GM19397 (cell line): ENCODE measurements at regions not wholly inside any gene's neighbourhood (a gene's known extent, or its start where the extent isn't known, plus 50 kb on each side); places are given as distances from the start of the nearest gene placed in this dataset.
"Not testable (repeated sequence)": the region's sequence is repeated elsewhere in the genome, so short reads cannot be mapped to it uniquely, and the experiment has no call there.

Experiments used
- ATAC-seq: cut with Tn5 transposase; IDR thresholded peaks from one replicate; pipeline ENCODE4 v1.9.1; 2021; ENCODE audit warnings: mild to moderate bottlenecking, moderate library complexity; ENCODE audit not compliant: unreplicated experiment

DNA sequence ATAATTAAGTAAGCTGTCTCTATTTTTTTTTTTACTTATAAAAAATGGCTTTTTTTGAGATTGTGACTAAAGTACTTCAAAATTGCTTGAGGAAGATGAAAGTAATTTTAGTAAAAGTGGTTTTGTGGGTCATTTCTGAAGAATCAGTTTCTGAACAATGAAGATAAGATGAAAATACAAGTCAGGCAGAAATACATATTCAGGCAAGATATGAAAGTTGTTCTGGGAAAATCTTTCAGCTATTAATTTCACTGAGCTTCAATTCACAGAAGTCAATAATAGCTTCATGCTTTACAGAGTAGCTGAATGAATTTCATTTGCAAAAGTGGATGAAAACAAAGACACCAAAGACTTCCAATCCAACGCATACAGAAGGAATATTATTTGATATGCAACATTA, 305.2 kb upstream of the ARSJ start:
- ATAC-seq = no peak

DNA sequence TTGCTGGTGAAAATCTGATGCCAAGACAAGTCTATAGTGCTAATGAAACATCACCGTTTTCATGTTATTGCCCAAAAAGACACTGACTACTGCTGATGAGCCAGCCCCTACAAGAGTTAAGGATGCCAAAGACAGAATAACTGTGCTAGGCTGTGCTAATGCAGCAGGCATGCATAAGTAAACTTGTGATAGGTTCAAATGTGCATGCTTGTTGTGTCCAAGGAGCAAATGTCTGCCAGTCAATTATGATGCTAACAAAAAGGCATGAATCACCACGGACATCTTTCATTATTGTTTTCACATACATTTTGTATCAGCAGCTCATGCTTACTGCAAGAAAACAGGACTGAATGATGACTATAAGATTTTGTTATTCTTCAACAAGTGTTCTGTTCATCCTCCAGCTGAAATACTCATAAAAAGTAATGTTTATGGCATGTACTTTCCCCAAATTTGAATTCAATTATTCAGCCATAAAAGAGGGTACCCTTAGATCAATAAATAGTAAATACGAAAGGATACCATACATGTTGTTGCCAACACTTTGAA, 306.9 kb upstream of the ARSJ start:
- ATAC-seq = no peak

DNA sequence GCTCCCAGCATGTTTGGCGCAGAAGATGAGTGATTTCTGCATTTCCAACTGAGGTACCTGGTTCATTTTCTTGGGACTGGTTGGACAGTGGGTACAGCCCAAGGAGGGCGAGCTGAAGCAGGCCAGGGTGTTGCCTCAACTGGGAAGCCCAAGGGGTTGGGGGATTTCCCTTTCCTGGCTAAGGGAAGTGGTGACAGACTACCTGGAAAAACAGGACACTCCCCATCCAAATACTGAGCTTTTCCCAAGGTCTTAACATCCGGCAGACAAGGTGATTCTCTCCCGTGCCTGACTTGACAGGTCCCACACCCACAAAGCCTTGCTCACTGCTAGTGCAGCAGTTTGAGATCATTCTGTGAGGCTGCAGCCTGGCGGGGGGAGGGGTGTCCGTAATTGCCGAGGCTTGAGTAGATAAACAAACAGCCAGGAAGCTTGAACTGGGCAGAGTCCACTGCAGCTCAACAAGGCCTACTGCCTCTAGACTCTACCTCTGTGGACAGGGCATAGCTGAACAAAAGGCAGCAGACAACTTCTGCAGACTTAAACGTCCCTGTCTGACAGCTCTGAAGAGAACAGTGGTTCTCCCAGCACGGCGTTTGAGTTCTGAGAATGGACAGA, 307.7 kb upstream of the ARSJ start:
- ATAC-seq = no peak

DNA sequence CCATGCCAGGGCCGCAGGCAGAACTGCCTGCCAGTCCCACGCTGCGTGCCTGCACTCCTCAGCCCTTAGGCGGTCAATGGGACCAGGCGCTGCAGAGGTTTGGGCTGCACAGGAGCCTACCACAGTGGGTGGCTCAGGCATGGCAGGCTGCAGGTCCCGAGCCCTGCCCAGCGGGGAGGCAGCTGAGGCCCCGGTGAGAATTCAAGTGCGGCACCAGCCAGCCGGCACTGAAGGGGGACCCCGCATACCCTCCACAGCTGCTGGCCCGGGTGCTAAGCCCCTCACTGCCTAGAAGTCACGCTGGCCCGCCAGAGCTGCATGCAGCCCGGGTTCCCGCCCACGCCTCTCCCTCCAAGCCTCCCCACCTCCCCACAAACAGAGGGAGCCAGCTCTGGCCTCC, 302.5 kb upstream of the UGT8 start:
- ATAC-seq = no peak

DNA sequence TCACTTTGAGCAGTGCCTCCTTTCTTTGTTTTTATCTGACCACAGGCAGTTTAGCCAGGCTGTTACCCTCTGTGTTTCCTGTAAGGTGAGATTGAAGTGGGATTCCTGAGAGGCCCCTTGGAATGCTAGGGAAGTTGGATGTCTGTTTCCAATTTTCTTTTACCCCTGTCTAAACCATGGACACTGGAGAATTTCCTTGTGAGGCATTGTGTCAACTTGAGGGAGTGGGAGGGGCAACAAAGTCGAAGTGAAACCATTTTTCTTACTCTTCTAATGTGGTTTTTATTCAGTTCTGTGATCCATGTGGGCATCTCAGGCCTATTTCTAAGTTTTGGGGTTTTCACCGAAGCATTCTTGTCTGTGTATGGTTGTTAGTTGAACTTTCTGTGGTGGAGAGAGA, 296.1 kb upstream of the UGT8 start:
- ATAC-seq = no peak

DNA sequence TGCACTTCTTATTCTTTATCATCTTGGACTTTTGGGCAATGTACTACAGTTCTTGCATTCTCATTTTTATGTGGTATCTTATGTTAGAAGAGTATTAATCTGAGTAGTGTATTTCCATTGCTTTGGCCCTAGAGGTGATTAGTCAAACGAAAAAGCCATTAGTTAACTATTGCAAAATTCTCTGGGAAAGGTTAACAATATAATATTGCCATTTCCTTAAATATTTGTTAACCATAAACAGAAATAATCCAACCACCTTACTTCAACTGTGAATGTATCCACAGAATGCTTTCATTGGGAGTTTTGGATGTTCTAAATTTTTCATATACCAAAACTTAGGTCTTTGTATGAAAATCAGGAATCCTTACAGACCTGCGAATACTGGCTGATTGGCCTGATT, 294.6 kb upstream of the UGT8 start:
- ATAC-seq = no peak

DNA sequence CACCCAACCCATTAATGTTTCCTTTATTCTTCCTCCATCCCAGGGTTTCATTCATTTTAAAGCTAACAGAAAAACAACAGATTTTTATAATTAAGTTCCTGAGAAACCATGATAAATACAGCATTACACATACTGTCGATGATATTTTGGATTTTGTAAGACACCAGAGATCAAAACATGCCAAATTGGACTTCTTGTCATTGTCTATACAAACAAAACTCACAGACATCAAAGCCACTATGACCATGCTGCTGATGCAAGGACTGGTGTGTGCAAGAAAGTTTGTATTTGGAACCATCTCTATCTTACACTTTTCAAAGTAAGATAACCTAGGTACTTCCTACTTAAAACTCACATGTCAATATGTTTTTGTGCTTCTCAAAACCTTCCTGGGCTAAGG, 294.0 kb upstream of the UGT8 start:
- no peak for ATAC-seq

DNA sequence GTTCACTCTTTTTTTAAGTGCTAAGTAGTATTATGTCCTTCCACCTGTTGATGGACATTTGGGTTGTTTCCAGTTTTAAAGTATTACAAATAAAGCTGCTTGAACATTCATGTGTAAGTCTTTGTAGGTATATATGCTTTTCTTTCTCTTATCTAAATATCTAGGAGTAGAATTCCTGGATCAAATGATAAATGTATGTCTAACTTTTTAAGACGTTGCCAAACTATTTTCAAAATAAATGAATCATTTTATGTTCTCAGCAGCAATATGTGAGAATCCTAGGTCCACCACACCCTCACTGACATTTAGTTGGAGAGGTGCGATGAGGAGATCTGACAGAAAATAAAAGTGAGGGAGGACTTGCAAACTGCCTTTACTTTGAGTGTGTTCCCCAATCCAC, 291.7 kb upstream of the UGT8 start:
- no peak for ATAC-seq

DNA sequence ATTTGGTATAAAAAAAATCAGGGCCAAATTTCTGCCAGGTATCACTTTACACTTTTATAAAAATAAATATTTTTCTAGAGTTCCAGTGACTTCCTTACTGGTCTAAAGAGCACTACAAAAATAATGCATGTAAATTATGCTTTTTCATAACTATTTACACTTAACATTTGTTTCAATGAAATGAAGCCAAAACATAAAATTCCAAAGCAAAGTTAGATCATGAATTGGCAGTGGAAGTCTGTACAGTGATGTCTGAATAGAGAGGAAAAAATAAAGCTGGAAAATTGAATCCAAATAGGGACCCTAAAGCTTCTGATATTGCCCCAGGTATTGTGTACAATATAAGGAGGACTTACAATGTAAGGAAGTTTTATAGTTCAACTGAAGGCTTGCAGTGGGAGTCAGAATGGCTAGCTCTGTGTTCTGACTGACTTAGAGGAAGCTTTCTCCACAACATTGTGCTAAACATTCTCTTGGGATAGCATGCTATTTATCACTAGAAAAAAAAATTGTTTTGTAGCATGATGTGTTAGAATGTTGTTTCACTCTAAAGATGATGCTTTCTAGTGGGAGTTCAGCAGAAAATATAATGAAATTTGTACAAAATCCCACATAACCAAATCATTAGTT, 288.2 kb upstream of the UGT8 start:
- no peak for ATAC-seq

DNA sequence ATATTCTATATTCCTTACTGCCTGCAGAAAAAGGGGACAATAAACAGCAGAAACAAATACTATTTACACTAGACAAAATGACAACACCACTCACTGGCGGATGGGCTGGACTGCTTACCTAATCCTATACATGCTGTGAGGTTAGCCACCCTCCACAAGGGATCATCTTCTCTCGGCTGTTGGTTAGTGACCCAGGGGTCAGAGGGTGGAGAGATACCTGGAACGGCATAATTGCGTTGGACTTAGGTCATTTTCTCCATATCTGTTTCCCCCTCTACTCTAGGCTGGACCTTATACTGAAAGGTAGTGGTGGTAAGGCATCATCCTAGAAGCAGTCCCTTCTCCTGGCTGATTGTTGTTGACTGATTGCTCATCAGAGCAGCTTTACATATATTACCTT, 286.8 kb upstream of the UGT8 start:
- ATAC-seq = no peak

DNA sequence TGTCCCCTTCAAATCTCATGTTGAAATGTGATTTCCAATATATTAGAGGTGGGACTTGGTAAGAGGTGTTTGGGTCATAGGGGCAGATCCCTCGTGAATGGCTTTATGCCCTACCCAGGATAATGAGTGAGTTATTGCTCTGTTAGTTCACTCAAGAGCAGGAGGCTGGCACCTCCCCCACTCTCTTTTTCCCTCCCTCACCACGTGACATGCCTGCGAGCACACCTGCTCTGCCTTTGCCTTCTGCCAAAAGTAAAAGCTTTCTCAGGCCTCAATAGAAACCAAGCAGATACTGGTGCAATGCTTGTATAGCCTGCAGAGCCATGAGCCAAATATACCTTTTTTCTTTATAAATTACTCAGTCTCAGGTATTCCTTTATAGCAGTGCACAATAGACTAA, 286.3 kb upstream of the UGT8 start:
- ATAC-seq = no peak

DNA sequence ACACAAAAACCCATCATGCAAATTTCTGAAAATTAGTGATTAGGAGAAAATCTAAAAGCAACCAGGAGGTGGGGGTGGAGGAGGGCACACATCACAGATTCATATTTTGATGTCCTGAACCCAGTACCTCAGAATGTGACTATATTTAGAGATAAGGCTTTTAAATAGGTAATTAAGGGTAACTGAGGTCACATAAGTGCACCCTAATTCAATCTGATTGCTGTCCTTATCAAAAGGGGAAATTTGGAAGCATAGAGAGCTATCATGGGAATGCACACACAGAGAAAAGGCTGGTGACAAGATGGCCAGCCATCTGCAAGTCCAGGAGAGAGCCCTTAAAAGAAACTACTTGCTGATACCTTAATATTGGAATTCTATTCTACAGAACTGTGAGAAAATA, 281.8 kb upstream of the UGT8 start:
- no peak for ATAC-seq

DNA sequence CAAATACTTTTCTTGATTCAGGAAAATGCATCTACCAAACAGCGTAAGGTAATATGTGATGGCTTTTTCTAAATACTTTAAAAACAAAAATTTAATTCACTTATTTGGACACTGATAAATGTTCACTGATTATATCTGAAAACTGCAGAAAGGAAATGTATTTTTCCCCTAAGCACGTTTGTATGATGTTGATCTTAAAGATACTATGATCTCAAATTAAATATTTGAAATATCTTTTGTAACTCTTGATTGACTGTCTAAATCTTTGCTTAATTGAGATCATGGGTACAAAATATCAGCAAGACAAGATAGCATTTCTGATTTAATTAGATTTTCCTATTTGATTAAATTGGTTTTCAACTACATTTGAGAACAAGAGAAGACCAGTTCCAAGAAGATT, 281.0 kb upstream of the UGT8 start:
- no peak for ATAC-seq

DNA sequence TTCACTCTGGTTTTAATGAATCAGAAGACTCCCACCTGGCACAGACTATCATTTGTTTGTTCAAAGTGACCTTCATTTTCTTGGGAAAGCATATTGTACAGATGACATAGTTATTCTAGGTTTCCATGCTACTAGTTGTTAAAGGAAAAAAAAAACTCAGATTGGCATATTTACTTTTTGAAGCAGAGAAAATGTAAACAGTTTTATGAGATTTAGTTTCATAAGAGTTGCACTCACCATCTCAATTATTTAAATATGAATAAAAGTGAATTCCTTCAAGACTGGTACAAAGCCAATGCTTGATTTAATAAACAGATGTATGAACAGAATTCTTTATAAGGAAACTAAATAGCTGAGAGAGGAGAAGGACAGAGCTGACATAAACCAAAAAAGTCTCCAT, 280.3 kb upstream of the UGT8 start:
- ATAC-seq = no peak

DNA sequence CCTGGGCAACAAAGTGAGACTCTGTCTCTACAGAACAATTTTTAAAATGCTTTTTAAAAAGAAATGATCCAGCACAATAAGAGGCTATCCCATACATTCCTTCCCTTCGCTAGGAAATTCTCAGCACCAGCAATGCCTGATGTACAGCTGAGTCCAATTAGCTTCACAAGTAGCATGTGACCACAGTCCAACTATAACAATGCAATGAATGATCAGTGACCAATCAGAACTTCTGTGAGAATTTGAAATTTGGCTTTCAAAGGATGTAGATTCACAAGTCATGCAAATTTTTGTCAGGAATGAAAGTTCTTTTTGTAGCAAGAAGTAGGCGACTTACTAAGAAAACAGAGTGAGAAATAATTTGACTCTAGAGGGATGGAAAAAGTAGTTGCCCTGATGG, 278.5 kb upstream of the UGT8 start:
- no peak for ATAC-seq

DNA sequence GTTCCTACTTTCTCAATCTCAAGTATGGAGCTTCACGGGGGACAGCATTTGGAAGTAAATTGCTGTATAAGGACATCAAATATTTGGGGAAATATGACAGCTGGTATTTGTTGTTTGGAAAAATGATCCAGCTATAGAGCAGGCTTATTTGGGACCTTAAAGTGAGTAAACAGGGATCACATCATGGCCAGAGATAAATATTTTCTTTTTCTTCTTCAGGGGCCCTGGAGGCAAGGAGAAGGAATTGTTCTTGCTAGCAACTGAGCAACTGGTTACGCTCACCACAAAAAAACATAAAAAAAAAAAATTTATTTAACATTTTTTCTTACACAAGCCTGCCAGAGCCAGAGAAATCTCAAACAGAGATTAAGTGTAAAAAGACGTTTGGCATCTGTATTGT, 277.2 kb upstream of the UGT8 start:
- ATAC-seq = no peak

DNA sequence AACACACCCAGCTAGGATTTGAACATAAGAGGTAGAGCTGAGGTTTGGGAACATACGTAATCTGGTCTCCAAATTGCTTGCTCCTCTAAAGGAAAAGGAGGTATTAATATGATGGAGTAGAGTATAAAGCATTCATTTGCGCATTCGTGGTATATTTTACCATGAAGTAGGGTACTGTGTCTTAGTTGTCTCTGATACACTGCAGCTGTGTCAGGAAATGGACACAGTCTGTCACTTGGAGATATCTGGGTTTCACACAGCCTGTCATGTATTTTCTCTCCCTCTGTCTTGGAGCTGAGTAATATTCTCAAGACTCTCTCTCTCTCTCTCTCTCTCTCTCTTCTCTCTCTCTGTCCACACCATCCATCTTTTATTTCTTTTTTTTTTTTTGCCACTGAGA, 274.8 kb upstream of the UGT8 start:
- ATAC-seq = no peak

DNA sequence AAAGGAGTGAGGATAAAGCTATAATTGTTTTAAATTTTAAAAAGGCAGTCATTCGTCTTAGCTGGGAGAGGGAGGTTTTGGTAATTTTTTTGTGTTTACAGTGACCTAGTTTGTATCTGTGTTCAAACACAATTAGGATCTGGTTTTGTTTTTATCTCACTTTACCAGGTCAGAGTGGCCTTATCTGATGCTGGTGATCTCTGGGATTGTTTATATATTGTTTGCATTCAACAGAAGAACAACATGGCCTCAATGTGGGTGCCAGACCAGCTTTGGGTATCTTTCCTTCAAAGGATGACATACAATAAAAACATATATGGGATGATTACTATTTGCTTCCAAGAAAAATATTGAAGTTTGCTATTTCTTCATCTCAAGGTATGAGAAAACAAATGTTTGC, 272.2 kb upstream of the UGT8 start:
- no peak for ATAC-seq

DNA sequence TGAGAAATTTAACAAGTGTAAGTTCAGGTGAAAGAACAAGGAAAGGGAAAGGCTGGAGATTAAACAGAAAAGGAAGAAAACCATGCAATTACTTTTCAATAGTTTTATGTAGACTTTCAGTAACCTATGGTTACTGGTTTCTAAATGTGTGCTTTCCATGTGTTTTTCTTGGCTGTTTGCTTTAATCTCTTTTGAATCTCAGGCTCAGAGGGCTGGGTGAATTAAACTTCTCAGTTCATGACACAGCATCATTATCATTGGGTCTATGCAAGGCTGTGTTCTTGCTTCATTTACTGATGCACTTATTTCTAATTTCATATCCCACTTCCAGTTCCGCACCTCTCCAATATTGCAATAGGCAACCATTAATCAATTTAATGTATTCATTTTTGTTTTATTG, 266.5 kb upstream of the UGT8 start:
- ATAC-seq = no peak

DNA sequence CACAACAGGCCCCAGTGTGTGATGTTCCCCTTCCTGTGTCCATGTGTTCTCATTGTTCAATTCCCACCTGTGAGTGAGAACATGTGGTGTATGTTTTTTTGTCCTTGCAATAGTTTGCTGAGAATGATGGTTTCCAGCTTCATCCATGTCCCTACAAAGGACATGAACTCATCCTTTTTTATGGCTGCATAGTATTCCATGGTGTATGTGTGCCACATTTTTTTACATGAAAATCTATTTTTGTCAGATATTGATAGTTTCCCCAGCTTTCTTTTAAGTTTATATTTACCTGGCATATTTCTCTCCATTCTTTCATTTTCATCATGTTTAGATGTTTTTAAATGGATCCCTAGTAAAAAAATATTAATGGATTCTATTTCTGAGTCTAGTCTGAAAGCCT, 264.2 kb upstream of the UGT8 start:
- ATAC-seq = not testable (repeated sequence)

DNA sequence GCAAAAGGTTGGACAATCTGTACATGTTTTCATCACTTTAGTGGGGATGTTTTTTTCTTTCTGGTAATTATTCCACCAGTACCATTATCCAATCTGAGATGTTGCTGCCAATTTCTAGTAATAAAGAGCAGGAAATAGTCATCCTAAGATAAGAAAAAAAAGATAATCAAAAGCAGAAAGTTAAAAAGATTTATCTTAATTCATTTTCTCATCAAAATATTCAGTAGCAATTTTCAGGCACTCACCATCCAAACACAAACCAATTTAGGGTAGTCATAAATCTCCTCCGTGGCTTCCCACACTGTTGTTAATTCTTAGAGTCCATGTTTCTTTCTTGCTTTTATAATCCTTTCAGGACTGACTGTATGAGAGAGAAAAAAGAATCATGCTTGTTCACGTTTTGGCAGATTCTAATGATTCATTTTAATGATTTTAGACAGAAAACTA, 263.7 kb upstream of the UGT8 start:
- no peak for ATAC-seq

DNA sequence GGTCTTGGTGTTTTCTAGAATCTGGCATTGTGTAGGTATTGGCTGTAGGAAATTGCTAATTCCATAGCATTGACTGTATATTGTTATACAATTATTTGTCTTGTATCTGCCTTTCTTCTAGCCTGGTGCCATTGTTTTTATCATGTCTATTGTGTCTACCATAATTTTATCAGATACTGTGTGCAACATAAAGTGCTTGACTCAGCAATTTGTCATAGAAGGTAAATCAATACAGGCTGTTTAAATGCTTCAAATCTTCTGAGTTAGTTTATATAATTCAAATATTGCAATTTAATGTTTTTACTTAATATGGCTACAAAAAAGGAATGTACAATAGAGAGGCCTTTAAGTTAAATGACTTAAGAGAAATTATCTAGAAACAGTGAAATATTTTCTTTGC, 263.3 kb upstream of the UGT8 start:
- ATAC-seq = no peak

DNA sequence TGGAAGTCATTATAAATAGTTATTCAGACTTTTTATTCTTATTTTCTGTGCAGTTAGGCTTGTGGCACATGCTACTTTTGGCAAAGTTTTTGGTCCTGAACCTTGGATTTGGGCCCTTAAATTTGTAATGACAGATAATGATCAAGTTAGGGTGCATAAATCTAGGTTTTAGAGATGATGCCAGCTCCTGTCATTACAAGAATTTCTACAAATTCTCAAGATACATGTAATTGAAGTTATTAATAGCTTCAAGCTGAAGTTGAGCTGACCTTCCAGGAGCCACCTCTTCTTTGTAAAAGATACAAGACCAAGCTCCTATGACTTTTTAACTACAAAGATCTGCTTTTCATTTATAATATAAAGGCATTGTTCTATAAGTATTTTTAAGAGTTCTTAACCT, 255.6 kb upstream of the UGT8 start:
- ATAC-seq = no peak
